Spinal cord (tissue), 9 donors: ENCODE measurements at regions not wholly inside any gene's neighbourhood (a gene's known extent, or its start where the extent isn't known, plus 50 kb on each side); places are given as distances from the start of the nearest gene placed in this dataset.
A peak's percentile ranks its signal among the peaks of the same experiment; 100 is the strongest.
"Not testable (repeated sequence)": the region's sequence is repeated elsewhere in the genome, so short reads cannot be mapped to it uniquely, and the experiment has no call there.

Source experiments
- DNase-seq, 6 donors: peaks; one replicate each; pipeline versions ENCODE4 v3.0.0 to v3.0.0-alpha.2; 2013 to 2015; ENCODE audit warnings: low spot score in 6 of 6, low read depth in 4 of 6
- H3K27ac ChIP-seq: one replicate; pipeline ENCODE4 v1.5.1; 2013; ENCODE audit warnings: low read depth, low read length, control low read depth
- H3K27me3 ChIP-seq: one replicate; pipeline ENCODE4 v1.6.1; 2013; ENCODE audit warnings: low read length; ENCODE audit not compliant: control insufficient read depth, insufficient read depth
- H3K36me3 ChIP-seq: one replicate; pipeline ENCODE4 v1.6.1; 2013; ENCODE audit warnings: low read length; ENCODE audit not compliant: control insufficient read depth, insufficient read depth
- H3K4me1 ChIP-seq: one replicate; pipeline ENCODE4 v1.6.1; 2013; ENCODE audit warnings: low read length; ENCODE audit not compliant: control insufficient read depth, insufficient read depth
- H3K4me3 ChIP-seq: one replicate; pipeline ENCODE4 v1.5.1; 2013; ENCODE audit warnings: low read depth, low read length, control low read depth
- H3K9me3 ChIP-seq: one replicate; pipeline ENCODE4 v1.6.1; 2013; ENCODE audit warnings: low read length; ENCODE audit not compliant: control insufficient read depth, insufficient read depth
- WGBS: methylation state at CpG from one replicate; pipeline ENCODE4 v1.1.5; 2013; ENCODE audit warnings: missing lambda C conversion rate; ENCODE audit not compliant: insufficient coverage; 5-methylcytosine and 5-hydroxymethylcytosine counted together
- donor health status: healthy.

DNA sequence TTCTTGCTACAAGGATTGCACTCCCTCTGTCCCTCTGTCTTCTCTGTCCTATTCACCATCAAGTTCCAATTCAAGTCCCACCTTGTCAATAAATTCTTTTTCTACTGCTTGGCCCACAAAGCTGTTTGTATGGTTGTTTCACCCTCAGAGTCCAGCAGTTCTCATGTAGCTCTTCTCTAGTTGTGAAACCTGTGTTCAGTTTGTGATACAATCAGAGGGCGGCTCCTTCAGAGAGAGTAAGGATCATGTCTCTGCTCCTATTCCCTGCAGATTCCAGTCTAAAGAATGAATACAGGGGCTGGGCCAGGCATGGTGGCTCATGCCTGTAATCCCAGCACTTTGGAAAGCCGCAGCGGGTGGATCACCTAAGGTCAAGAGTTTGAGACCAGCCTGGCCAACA lies 126.6 kb upstream of the BET1 start:
- Histone ChIP-seq H3K27ac (no peak overlapping the region), H3K27me3 (no peaks in the 10 kb centered on the region), H3K36me3 (no peaks in the 10 kb centered on the region), H3K4me1 (no peaks in the 10 kb centered on the region), H3K4me3 (no peak overlapping the region), H3K9me3 (no peaks in the 10 kb centered on the region)
- DNase-seq: no peak
- 100% methylated on average over 3 of the region's 3 CpGs for WGBS

DNA sequence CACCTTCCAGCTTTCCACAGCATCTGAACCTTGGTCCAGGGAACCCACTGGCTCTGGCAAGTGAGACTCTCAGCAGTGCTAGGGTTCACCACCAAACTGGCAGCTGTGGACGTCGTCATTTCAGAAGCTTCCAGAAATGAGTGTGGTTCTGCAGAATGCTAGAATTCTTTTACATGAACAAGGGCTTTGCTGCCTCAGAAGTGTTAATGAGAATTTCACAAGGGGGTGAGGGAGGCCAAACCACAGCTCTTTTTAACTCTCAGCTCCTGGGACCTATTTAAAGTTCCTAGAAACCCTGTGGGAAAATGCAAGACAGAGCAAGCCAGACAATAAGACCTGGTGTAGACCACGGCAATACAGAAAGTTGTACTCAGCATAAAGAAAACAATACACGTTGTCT lies 129.3 kb upstream of the BET1 start:
- 58% methylated on average over 2 of the region's 4 CpGs for WGBS

GRCh38 chr7:94135180-94135579 lies 131.0 kb upstream of the BET1 start:
- WGBS: no CpG with 5 or more reads among the region's 1 CpG
- no peaks in the 10 kb centered on the region for H3K9me3 ChIP-seq
- H3K27me3 ChIP-seq: no peaks in the 10 kb centered on the region
- H3K27ac ChIP-seq: no peak overlapping the region
- H3K4me1 ChIP-seq: no peaks in the 10 kb centered on the region
- no peaks in the 10 kb centered on the region for H3K36me3 ChIP-seq
- DNase-seq: peak in 1 of 6 donors; percentile 45
- no peak overlapping the region for H3K4me3 ChIP-seq

More for the DNA sequence above, 129.3 kb upstream of the BET1 start:
- Histone ChIP-seq H3K9me3 (no peaks in the 10 kb centered on the region), H3K4me1 (no peaks in the 10 kb centered on the region), H3K4me3 (no peak overlapping the region), H3K27me3 (no peaks in the 10 kb centered on the region), H3K27ac (no peak overlapping the region), H3K36me3 (no peaks in the 10 kb centered on the region)
- no peak for DNase-seq

DNA sequence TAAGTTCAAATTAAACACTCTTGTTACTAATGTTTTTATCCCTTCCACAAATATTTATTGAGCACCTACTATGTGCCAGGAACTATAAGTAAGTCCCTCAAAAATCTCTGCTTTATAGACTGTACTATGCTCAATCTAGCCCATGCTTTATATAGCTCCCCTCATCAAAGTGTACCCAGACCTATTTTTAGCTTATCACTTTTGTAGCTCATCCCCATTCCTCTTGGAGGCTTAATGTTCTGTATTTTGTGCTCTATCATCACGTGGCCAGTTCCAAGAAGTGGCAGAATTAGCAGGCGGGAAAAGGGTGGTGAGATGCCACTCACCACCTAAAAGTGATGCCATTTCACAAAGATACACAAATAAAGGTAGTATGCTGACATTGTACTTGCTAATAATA lies 138.1 kb upstream of the BET1 start:
- H3K4me3 ChIP-seq: no peak overlapping the region
- H3K27ac ChIP-seq: no peak overlapping the region
- no peaks in the 10 kb centered on the region for H3K27me3 ChIP-seq
- H3K4me1 ChIP-seq: no peaks in the 10 kb centered on the region
- WGBS: no CpG with 5 or more reads among the region's 2 CpGs
- no peaks in the 10 kb centered on the region for H3K36me3 ChIP-seq
- no peak for DNase-seq
- H3K9me3 ChIP-seq: no peaks in the 10 kb centered on the region

- no peak overlapping the region for H3K27ac ChIP-seq
- H3K27me3 ChIP-seq: no peaks in the 10 kb centered on the region
- no peaks in the 10 kb centered on the region for H3K9me3 ChIP-seq
- no CpG with 5 or more reads among the region's 2 CpGs for WGBS
- H3K36me3 ChIP-seq: no peaks in the 10 kb centered on the region
- no peaks in the 10 kb centered on the region for H3K4me1 ChIP-seq
- no peak overlapping the region for H3K4me3 ChIP-seq
- DNase-seq: no peak
These were observed 141.4 kb upstream of the BET1 start for GRCh38 chr7:94145602-94146001.

- Histone ChIP-seq H3K4me3 (no peak overlapping the region), H3K27ac (no peak overlapping the region), H3K36me3 (no peaks in the 10 kb centered on the region), H3K4me1 (no peaks in the 10 kb centered on the region), H3K27me3 (no peaks in the 10 kb centered on the region), H3K9me3 (no peaks in the 10 kb centered on the region)
- DNase-seq: no peak
- WGBS: 93% methylated on average over 4 of the region's 6 CpGs
These were observed 142.3 kb upstream of the BET1 start for GRCh38 chr7:94146408-94146807.

- Histone ChIP-seq H3K4me1 (no peaks in the 10 kb centered on the region), H3K27me3 (no peaks in the 10 kb centered on the region), H3K9me3 (no peaks in the 10 kb centered on the region), H3K4me3 (no peak overlapping the region), H3K36me3 (no peaks in the 10 kb centered on the region), H3K27ac (no peak overlapping the region)
- no peak for DNase-seq
- WGBS: 58% methylated on average over 2 of the region's 5 CpGs
These were observed 145.8 kb upstream of the BET1 start for GRCh38 chr7:94149789-94150545.

DNA sequence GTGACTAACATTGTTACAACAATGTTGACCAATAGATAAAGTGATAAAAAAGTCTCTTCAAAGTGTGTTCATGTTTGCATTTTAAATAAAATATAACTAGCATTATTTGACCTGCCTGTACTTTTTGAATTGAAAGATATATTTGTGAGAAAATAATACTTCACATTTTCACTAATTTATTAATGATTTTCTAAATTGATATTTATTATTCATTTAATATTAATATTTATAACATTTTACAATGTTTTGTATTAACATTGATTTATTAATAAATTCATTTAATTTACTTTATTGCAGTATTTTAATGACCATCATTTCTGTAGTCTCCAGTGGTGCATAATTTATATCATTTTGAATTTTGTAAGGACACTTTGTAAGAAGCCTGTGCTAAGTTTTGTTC lies 150.0 kb upstream of the BET1 start:
- no peak for DNase-seq
- Histone ChIP-seq H3K4me3 (no peak overlapping the region), H3K4me1 (no peaks in the 10 kb centered on the region), H3K36me3 (no peaks in the 10 kb centered on the region), H3K27me3 (no peaks in the 10 kb centered on the region), H3K9me3 (no peaks in the 10 kb centered on the region), H3K27ac (no peak overlapping the region)

DNA sequence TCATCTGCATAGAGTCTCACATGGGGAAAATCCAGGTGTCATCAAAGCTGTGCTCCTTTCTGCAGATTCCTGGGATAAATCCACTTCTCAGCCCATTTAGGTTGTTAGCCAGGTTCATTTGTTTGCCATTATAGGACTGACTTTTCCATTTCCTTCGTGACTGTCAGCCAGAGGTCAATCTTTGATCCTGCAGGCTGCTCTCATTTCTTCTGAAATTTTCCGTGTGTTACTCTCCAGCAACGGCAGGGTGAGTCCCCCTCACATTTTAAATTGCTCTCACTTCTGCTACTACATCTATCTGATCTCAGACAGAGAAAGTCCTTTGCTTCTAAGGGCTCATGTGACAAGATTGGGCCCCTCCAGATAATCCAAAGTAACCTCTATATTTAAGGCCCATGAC lies 150.7 kb upstream of the BET1 start:
- H3K9me3 ChIP-seq: no peaks in the 10 kb centered on the region
- H3K27me3 ChIP-seq: no peaks in the 10 kb centered on the region
- no peaks in the 10 kb centered on the region for H3K36me3 ChIP-seq
- H3K4me1 ChIP-seq: no peaks in the 10 kb centered on the region
- H3K27ac ChIP-seq: no peak overlapping the region
- no peak for DNase-seq
- no peak overlapping the region for H3K4me3 ChIP-seq
- WGBS: 38% methylated on average over 3 of the region's 3 CpGs

DNA sequence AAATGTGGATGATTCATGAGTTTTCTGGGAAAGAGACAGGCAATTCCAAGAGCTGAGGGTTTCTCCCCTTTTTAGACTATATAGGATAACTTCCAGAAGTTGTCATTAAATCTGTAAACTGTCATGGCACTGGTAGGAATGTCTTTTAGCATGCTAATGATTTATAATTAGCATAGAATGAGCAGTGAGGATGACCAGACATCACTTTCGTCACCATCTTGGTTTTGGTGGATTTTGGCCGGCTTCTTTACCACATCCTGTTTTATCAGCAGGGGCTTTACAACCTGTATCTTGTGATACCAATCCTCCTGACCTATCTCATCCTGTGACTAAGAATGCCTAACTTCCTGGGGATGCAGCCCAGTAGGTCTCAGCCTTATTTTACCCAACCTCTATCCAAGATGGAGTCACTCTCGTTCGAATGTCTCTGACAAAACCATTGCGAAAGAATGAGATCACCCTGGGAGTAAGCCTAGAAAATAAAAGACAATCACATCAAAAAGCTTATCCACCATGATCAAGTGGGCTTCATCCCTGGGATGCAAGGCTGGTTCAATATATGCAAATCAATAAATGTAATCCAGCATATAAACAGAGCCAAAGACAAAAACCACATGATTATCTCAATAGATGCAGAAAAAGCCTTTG lies 153.6 kb upstream of the BET1 start:
- H3K27me3 ChIP-seq, DNase-seq, H3K27ac ChIP-seq, H3K4me3 ChIP-seq, H3K9me3 ChIP-seq, H3K36me3 ChIP-seq, H3K4me1 ChIP-seq: not testable (repeated sequence)
- 100% methylated on average over 3 of the region's 5 CpGs for WGBS
